HG03432 (cell line): ENCODE measurements at regions not wholly inside any gene's neighbourhood (a gene's known extent, or its start where the extent isn't known, plus 50 kb on each side); places are given as distances from the start of the nearest gene placed in this dataset.
A peak's percentile ranks its signal among the peaks of the same experiment; 100 is the strongest.

Source experiments
- ATAC-seq: cut with Tn5 transposase; IDR thresholded peaks from one replicate; pipeline ENCODE4 v1.9.1; 2021; ENCODE audit warnings: mild to moderate bottlenecking, moderate library complexity; ENCODE audit not compliant: unreplicated experiment

DNA sequence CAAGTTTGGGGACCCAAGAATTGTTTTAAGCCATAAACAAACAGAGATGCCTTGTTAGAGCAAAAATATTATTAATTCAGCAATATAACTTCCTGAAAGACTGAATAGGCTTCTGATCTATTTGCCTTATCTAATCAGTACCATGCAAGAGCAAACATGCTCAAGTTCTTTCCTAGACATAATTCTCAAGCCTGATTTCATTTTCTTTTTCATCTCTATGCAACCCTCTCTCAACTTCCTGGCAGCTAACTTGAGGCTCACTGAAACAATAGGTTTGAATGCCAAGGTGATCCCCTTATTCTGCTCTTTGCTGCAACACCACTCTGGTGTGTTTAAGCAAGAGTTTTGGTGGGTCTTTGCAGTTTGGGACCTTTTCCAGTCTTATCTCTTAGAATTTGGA lies 230.9 kb upstream of the CD96 start:
- ATAC-seq: no peak

DNA sequence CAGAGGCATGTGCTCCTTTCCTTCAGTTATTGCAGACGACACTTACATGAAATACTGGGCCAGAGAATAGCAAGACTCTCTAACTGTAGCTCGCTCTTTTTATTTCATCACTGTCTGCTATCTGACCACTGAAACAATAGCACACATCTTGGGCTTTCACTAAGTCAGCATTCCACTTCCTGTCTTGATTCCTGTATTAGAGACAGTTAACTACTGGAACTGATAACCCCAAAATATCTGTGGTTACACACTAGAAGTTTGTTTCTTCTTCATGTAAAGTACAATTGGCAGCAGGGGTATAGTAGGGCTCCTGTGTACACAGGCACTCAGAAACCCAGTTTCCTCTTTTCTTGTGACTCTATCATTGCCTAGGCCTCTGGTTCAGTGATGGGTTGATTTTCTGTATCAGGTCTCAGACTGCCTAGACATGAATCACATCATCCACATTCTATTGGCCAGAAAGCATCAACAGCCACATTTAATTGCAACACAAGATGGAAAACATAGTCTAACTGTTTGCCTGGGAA lies 230.2 kb upstream of the CD96 start:
- ATAC-seq: peak; percentile 95

DNA sequence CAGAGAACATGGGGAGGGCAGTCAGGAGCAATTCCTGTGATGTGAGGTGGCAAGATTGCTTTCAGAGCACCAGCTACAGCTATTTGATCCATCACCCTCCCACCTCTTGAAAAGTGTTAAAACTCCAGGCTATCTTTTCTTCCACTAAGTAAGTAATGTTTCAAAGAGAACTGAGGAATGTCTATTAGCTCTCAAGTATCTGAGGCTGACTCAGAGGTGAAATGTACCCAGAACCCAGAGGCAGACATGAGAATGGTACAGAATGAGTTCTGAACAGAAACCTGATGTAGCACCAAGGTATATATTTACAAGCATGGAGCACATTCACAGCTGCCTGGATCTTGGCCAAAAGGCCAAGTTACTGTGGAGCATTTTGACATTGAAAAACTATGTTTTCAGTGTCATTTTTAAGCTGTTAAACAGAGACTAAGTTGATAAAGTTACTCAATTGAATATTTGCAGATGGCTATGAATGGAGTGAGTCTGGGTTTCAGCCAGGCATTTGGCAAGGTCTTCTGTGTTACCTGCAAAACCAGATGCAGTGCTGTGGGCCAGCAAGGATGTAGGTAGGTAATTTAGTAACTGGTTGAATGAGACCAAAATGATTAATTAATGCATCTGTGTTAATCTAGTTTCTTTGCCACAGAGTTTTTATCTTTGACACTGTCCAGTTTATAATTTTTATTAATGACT lies 227.7 kb upstream of the CD96 start:
- no peak for ATAC-seq

DNA sequence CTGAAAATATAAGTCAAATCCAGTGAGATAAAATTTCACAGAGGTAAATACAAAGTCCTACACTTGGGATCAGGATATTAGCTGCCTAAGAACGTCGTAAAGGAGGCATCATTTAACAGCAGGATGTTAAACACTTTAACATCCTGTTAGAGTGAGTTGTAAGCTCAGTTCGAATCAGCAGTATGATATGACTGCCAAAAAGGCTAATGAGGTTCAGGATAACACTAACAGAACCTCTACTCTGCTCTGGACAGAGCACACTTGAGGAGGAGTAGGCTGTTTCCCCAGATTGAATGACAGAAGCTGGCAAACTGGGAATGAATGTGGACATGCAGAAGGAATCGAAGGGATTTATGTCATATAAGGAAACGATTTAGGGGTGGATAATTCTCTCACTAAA lies 227.1 kb upstream of the CD96 start:
- no peak for ATAC-seq

DNA sequence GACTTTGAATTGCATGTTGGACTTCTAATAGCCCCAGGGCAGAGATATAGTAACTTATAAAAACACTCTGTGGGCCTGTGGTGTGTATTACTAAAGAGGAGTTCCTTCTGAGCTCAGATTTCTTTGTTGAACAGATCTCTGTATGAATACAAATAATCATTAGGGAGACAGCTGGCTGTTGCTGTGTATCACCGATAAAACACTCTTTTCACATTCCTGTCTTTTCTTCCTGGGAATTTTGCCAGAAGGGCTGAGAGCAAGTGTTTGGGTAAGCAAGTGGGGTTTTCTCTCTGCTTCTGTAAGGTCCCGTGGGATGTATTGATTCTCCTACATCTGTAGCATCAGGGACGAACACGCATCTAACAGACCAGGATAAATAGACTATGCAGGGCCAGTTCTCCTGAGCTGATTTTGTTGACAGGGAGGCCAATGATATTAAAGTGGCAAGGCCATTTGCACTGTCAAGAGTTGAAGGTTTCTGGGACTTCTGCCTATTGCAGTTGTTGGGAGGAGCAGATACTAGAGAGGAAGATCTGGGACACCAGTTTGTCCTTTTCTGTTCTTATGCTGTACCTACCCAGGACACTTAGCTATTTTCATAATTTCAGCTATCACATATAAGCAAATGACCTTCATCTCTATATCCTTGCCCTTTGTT lies 225.9 kb upstream of the CD96 start:
- no peak for ATAC-seq

DNA sequence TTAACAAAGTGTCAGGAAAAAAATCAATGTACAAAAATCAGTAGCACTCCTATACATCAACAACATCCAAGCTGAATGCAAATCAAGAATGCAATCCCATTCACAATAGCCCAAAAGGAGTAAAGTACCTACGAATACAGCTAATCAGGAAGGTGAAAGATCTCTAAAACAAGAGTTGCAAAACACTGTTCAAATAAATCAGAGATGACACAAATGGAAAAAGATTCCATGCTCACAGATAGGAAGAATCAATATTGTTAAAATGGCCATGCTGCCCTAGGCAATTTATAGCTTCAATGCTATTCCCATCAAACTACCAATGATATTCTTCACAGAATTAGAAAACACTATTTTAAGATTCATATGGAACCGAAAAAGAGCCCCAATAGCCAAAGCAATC lies 223.7 kb upstream of the CD96 start:
- ATAC-seq: no peak

DNA sequence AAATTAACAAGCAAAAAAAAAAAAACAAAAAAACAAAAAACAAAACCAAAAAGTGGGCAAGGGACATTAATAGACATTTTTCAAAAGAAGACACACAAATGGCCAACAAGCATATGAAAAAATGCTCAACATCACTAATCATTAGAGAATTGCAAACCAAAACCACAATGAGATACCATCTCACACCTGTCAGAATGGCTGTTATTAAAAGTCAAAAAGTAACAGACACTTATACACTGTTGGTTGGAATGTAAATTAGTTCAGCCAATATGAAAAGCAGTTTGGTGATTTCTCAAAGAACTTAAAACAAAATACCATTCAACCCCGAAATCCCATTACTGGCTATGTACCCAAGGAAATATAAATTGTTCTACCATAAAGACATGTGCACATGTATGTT lies 222.4 kb upstream of the CD96 start:
- no peak for ATAC-seq

DNA sequence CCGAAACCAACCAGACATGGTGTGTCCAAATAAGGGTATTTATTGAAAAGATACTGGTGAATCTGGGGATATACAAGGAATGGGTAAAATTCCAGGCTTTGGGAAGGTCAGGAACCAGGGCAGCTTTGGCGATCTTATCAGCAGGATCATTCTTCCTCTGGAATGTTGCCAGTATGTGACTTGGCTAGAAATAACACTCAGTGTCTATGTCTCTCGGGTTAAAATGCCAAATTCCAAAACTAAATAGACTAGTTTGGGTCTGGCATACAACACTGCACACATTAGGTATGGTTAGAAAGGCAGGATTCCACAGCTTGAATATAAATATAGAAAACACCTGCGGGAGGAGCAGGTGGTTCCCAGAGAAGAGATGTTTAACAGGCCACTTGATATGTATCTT lies 220.2 kb upstream of the CD96 start:
- ATAC-seq: no peak

DNA sequence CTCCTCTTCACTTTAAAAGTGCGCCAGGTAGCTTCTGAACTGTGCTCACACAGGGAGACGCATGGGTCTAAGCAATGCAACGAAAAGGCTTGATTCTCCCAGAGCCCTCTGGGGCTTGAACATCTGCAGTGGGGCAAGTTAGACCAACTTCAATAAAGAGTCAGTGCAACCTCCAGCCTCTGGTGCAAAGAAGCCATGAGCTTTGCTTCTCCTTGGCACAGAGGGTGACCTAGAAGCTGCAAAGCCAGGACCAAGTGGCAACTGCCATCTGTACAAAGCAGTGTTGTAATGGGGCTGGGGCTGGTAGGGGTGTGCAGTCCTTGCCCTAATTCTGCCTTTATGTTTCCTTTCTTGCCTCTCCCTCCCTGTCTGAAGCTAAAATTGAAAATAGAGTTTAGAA lies 219.0 kb upstream of the CD96 start:
- ATAC-seq: no peak

DNA sequence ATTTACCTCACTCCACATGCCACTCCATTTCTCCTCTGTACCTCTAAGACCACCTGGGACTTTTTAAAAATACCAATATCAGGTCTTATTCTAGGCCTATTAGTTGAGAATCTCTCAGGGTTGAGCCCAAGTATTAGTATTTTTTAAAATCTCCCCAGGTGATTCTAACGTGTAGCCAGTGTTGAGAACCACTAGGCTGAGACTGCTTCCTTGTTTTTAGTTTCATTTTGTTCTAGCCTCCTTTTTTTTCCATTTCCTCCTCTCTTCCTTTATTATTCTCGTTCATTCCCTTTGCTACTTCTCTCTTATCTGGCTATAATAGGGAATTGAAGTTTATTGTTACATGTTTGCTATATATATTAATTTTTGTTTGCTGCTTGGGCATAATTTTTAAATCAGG lies 217.8 kb upstream of the CD96 start:
- ATAC-seq: no peak

DNA sequence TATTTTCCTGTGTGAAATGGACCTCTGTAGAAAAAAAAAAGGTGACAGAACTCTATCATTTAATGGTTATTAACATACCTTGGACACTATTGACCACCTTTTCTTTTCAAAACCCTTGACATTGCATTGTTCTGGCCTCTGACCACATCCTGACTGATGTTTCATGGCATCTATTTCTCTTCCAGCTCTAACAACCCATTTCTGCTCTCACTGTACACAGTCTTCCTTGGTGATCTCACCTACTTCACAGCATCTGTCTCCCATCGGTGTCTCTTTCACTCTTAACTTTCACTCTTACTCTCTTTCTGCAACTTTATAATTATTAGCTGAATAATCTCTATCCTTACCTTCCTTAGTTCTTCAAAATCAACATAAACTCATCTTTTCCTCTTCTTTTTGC lies 217.4 kb upstream of the CD96 start:
- peak; percentile 62 for ATAC-seq

DNA sequence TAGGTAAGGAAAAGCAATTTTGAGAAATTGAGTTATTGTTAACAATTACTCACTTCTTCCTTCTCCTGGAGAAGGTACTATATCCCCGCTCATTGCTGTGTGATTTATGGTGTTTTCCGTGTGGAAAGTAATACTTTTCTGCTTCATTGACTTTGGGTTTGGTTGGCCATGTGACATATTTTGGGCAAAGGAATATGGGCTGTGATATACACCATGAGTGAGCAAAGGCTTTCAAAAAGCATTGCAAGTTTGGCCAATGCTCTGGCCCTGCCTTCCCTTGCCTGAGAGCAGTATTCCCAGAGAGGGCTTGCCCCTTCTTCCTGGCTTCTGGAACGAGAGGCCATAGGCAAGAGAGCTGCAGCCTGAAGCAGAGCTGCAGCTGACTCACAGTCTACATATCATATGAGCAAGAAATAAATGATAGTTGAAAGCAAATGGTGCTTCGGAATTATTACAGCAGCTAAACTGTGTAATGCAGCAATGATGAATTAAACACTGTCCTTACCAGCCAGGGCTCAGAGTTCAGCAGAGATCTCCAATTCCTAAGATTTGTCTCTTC lies 216.8 kb upstream of the CD96 start:
- no peak for ATAC-seq

DNA sequence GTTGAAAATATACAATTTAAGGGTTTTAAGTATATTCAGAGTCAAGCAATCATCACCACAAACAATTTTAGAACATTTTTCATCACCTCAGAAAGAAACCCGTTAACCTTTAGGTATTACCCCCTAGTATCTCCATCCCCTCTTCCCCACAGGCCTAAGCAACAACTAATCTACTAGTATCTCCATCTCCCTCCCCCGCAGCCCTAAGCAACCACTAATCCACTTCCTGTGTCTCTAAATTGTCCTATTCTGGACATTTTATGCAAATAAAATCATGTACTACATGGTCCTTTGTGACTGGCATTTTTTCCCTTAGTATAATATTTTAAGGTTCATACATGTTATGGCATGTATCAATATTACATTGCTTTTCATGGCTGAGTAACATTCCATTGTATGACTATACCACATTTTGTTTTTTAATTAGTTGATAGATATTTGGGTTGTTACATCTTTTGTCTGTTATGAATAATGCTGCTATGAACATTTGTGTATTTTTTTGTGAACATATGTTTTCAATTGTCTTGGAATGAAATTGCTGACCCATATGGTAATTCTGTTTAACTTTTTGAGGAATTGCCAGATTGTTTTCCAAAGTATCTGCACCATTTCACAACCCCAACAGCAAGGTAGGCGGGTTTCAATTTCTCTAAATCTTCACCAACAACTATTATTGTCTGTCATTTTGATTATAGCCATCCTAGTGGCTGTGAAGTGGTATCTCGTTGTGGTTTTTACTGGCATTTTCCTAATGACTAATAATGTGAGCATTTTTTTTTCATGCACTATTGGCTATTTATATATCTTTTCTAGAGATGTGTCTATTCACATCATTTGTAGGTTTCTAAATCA lies 215.6 kb upstream of the CD96 start:
- peak; percentile 54 for ATAC-seq

DNA sequence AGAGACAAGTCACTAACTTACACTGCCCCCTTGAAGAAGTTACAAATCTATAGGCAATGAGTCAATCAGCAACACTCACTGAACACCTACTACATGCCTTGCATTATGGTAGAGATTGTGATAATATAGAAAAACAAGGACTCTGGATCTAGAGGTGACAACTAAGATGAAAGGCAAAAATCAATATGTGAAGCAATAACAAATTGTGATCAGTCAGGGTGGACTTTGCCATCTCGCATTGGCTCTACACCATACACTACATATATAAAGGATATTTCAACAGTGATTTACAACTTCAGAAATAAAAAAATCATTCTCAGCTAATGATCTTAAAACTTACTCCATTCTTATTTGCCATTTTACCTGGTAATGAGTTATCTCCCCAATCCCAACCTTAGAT lies 210.7 kb upstream of the CD96 start:
- ATAC-seq: no peak

DNA sequence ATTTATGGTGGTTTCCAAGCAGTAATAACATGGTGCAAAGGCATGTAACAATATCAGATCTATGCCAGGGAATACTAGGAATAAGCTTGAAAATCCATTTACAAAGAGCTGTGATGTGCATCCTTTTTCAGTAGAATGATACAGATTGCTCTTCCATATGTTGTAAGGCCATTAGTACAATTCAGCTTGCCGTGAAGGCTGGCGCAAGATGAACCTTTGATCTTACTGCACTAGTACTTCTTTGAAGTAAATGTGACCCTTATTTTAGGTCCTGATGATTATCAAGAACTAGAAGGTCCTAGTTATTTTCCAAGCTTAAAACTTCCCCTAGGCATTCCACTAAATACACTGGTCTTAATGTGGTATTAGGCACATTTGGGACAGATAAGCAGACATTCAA lies 210.1 kb upstream of the CD96 start:
- no peak for ATAC-seq

DNA sequence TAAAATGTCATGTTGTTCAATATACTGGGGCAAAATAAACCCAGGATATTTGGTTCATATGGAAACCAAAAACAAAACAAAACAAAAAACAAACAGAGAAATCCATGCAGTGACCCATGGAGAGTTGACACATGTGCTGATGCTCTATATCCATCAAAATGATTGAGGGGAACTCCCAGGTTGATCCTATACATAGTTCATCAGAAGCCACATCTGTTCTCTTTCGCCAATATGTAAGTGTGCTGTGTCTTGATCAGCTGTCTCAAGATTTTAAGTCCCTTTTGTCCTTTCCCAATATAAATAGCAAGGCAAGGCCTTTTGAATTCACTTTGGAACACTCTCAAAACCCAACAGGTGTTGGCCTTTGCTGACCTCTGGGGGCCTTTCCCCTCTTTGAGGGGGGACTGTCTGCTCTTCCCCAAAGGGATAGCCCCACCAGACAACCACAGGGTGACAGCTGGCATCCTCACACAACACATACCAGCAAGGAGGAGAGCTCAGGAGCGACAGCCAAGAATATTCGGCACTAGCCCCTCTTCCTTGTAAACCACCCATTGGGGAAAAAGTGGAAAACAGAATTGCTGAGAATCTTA lies 209.4 kb upstream of the CD96 start:
- no peak for ATAC-seq

DNA sequence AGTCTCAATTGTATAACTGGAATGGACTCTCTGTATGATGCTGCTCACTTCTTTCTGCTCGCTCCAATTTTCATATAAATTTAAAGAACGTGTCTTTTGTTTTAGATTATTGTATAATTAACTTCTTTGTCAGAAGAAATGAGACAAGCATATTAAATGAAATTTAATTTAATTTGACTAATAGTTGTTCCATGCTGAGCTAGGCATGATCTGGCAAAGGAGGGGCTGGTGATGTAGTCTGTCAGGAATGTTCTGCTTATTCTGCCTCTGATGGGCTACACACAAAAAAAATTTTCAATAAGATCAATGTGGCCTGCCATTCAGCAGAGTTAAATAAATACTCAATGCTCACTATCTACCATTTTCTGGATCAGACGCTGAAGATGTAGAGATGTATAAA lies 208.4 kb upstream of the CD96 start:
- no peak for ATAC-seq

DNA sequence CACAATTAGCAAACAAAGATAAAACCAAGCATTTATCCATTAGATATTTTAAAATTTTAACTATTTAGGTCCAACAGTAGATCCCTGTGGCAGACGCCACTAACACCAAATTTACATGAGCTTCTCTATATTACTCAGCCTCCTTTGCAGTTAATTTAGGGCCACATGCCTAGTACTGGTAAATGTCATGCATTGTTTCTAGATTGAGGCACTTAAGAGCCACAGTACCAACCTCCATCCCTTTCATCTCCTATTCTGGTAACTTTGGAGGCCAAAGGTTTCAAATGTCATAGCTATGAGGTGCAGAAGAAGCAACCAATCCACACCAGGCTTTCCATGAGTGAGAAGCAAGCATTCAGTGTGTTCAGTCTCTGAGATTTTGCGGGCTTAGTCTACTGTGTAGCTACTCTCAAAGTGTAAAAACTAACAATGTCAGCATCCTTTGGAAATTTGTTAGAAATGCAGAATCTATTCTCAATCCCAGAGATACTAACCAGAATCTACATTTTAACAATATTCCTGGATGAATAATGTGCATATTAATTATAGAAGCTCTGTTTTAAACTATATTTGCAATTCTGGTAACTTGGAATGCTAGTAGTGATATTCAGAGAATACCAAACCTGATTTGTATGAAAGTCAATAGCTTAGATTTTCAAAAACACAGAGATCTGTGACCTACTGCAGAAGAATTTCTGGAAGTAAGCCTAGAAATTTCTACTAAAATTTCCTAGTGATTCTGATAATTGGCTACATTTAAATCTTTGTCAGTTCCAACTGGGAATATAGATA lies 206.3 kb upstream of the CD96 start:
- peak; percentile 77 for ATAC-seq

DNA sequence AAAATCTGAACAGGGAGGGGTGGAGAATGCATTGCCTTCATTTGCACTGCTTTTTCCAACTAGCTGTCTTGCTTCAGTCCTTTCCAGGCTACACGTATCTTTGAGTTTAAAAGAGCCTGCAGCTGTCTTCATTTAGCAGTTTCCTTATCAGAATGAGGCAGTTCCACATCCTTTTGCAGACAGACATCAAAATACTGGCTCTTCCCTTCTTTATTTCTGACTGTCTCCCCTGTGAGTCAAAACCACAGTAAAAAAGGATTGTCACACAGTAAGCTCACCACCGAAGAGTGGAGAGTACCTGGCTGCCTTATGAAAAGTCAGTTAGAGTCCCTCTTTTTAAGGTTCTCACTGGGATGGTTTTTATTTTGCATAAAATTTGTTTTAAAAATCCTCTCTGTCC lies 205.5 kb upstream of the CD96 start:
- peak; percentile 43 for ATAC-seq

DNA sequence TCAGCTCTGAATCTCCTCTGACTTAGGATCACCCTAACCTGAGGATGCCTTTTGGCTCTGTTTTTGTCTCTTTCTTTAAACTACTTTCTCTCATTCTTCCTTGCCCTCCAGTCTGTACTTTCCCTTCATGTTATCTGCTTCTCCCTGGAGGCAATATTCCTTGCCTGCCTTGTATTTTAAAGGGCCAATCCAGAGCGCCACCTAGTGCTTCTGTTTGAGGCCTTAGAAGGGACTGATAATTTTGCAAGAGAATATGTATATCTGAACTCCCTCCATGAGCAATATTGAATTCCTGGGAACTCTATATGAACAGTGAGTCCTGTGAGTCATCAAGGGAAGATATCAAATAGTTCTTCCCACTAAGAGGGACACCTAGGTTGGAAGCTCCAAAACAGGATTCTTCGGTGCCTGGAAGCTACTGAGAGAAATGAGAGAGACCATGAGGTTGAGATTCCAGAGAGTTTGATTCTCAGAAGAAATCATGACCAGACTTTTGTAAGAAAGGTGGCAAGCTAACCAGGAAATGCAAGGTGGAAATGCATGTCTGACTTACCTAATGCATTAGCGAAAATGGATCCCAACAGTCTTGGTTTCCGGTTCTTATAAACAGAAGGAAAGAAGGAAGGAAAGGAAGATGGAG lies 203.8 kb upstream of the CD96 start:
- ATAC-seq: peak; percentile 48
